Kidney (tissue), 13 donors: ENCODE measurements at regions not wholly inside any gene's neighbourhood (a gene's known extent, or its start where the extent isn't known, plus 50 kb on each side); places are given as distances from the start of the nearest gene placed in this dataset.
A peak's percentile ranks its signal among the peaks of the same experiment; 100 is the strongest.

ENCODE experiments used
- DNase-seq, 5 donors: peaks; one replicate each; pipeline ENCODE4 v3.0.0-alpha.2; 2013 to 2020
- FAIRE-seq: peaks from 2 replicates; lab custom pipeline; 2012; peaks lifted over from hg19 to GRCh38; lab: Jason Lieb, UNC
- H3K27ac ChIP-seq, 2 donors: one replicate each; pipeline ENCODE4 v1.7.0; 2013; ENCODE audit warnings: low read depth in 2 of 2, low read length in 2 of 2, inconsistent platforms in 1 of 2
- H3K27me3 ChIP-seq: one replicate; pipeline ENCODE4 v1.7.1; 2013; ENCODE audit warnings: low read length, inconsistent platforms; ENCODE audit not compliant: control insufficient read depth, insufficient read depth
- H3K36me3 ChIP-seq, 3 donors: one replicate each; pipeline versions ENCODE4 v1.7.0 to v1.7.1; 2013; ENCODE audit warnings: low read length in 3 of 3, control low read depth in 1 of 3, inconsistent platforms in 1 of 3; ENCODE audit not compliant: insufficient read depth in 3 of 3, control insufficient read depth in 2 of 3
- H3K4me1 ChIP-seq, 3 donors: one replicate each; pipeline versions ENCODE4 v1.7.0 to v1.7.1; 2013; ENCODE audit warnings: low read length in 3 of 3, inconsistent platforms in 1 of 3, low read depth in 1 of 3; ENCODE audit not compliant: control insufficient read depth in 2 of 3, insufficient read depth in 2 of 3
- H3K4me3 ChIP-seq, 3 donors: one replicate each; pipeline versions ENCODE4 v1.7.0 to v1.8.1; 2013; ENCODE audit warnings: low read length in 3 of 3, control low read depth in 1 of 3, inconsistent platforms in 1 of 3
- H3K9ac ChIP-seq, 3 donors: one replicate each; pipeline versions ENCODE4 v1.7.0 to v1.7.1; 2013; ENCODE audit warnings: low read length in 3 of 3, control low read depth in 1 of 3, inconsistent platforms in 1 of 3
- H3K9me3 ChIP-seq, 3 donors: one replicate each; pipeline versions ENCODE4 v1.7.0 to v1.7.1; 2013; ENCODE audit warnings: low read length in 3 of 3, control low read depth in 1 of 3, inconsistent platforms in 1 of 3; ENCODE audit not compliant: control insufficient read depth in 2 of 3, insufficient read depth in 1 of 3
- CTCF ChIP-seq: IDR thresholded peaks from 3 replicates; pipeline ENCODE4 v1.5.1; 2012; ENCODE audit warnings: mild to moderate bottlenecking, moderate library complexity, borderline replicate concordance; ENCODE audit not compliant: insufficient read depth; ENCODE audit errors: extremely low read depth
- intact Hi-C: fragments of 100-400 bp; cut with DNase I; formaldehyde crosslinking; loops from one replicate; pipeline ENCODE4 v1.11.1; 2022
- donor health status: control.
- donor health status: control.
- donor health status: control.
- donor health status: control.
- donor health status: control.
- donor health status: DM: yes; HTN: yes; CAD: no.
- donor health status: Normal renal cell carcinoma (clear cell type).

- H3K36me3 ChIP-seq, result no peaks in the 10 kb centered on the region
- DNase-seq, result no peak
- intact Hi-C loops, result no loop called here
- H3K9me3 ChIP-seq, result no peaks in the 10 kb centered on the region
- no peaks in the 10 kb centered on the region for H3K27me3 ChIP-seq
- FAIRE-seq, result no peak
- no peak overlapping the region for H3K9ac ChIP-seq
- H3K4me1 ChIP-seq, result no peaks in the 10 kb centered on the region
- H3K27ac ChIP-seq, result no peak overlapping the region
- TF ChIP-seq CTCF, result no peak
- no peak overlapping the region for H3K4me3 ChIP-seq
Observed at GRCh38 chr12:80040075-80040738, 59.1 kb upstream of the OTOGL start.

- Histone ChIP-seq H3K9ac (no peak overlapping the region), H3K27me3 (no peaks in the 10 kb centered on the region), H3K27ac (no peak overlapping the region), H3K36me3 (no peaks in the 10 kb centered on the region), H3K4me1 (no peaks in the 10 kb centered on the region), H3K9me3 (no peaks in the 10 kb centered on the region), H3K4me3 (no peak overlapping the region)
- intact Hi-C loops, result no loop called here
- no peak for TF ChIP-seq CTCF
- DNase-seq (no peak), FAIRE-seq (no peak)
Observed at GRCh38 chr12:80038062-80038560, 61.2 kb upstream of the OTOGL start.

DNA sequence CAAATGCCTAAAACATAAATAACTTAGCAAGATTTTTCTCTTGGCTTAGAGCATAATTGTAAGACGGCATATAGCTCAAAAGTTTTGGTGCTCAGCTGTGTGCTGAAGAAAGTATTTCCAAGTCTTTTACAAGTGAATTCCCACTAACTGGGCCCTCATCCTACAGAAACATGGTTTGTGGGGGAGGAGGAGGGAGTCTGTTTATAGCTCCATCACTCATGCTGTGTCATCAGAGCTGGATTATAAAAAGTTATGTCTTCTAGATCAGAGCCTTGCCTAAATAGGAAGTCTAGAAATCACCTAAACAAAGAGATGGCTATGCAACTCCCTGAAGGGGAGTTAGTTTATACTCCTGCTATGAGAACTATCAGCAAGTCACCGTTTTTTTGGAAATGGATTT is 65.9 kb upstream of the OTOGL start:
- Histone ChIP-seq H3K36me3 (no peaks in the 10 kb centered on the region), H3K27ac (no peak overlapping the region), H3K4me3 (no peak overlapping the region), H3K9ac (no peak overlapping the region), H3K9me3 (no peaks in the 10 kb centered on the region), H3K27me3 (no peaks in the 10 kb centered on the region), H3K4me1 (no peaks in the 10 kb centered on the region)
- intact Hi-C loops, result no loop called here
- no peak for FAIRE-seq
- TF ChIP-seq CTCF, result no peak
- DNase-seq, result peak in 3 of 5 donors; percentile 43 to 83 (median 61)
